AG04450 (cell line): ENCODE measurements at regions not wholly inside any gene's neighbourhood (a gene's known extent, or its start where the extent isn't known, plus 50 kb on each side); places are given as distances from the start of the nearest gene placed in this dataset.

Experiments
- CTCF ChIA-PET: fragments of 300-600, 350-600 bp; formaldehyde crosslinking; extraction: SDS; loops from one replicate; lab custom pipeline; 2022; ENCODE audit warnings: antibody characterized with exemption, inconsistent platforms; lab: Charles Lee
- POLR2A ChIA-PET: fragments of 350-600 bp; formaldehyde crosslinking; extraction: SDS; loops from one replicate; lab custom pipeline; 2021; ENCODE audit warnings: antibody characterized with exemption, inconsistent platforms; lab: Yijun Ruan, JAX
- DNase-seq: peaks from one replicate; pipeline ENCODE4 v3.0.0-alpha.2; 2011; ENCODE audit warnings: low read depth, low spot score
- H3K27ac ChIP-seq: one replicate; pipeline ENCODE4 v1.5.1; 2012; ENCODE audit warnings: low read depth, low read length, control low read depth
- H3K27me3 ChIP-seq: one replicate; pipeline ENCODE4 v1.6.0; 2012; ENCODE audit warnings: low read length; ENCODE audit not compliant: control insufficient read depth, insufficient read depth
- H3K4me3 ChIP-seq: 2 replicates; pipeline ENCODE4 v1.5.1; 2011; ENCODE audit warnings: mild to moderate bottlenecking, low read depth, low read length, control low read depth
- H3K9me3 ChIP-seq: 2 replicates; pipeline ENCODE4 v1.5.1; 2012; ENCODE audit warnings: low read length; ENCODE audit not compliant: control insufficient read depth, insufficient read depth
- CTCF ChIP-seq: IDR thresholded peaks from 2 replicates; pipeline ENCODE4 v1.5.1; 2011; ENCODE audit warnings: low read depth, low read length, control low read depth, inconsistent platforms

- Histone ChIP-seq H3K4me3 (no peak overlapping the region), H3K27ac (no peak overlapping the region), H3K27me3 (no peaks in the 10 kb centered on the region), H3K9me3 (peaks cover 11% of the 10 kb centered on the region)
- POLR2A ChIA-PET, result no interaction called here
- DNase-seq, result no peak
- CTCF ChIA-PET, result no interaction called here
- no peak for TF ChIP-seq CTCF
These were observed 1192.2 kb downstream of the PCDH17 start for GRCh38 chr13:58823701-58824100.

- Histone ChIP-seq H3K9me3 (peaks cover 7% of the 10 kb centered on the region), H3K4me3 (no peak overlapping the region), H3K27me3 (no peaks in the 10 kb centered on the region), H3K27ac (no peak overlapping the region)
- no peak for DNase-seq
- CTCF ChIA-PET, result interaction anchor here (0.6 kb wide), 1 partner anchor 9 kb away, joined by 5 read pairs; no protein-coding TSS in a partner anchor
- TF ChIP-seq CTCF, result no peak
- POLR2A ChIA-PET, result no interaction called here
These were observed 1196.4 kb downstream of the PCDH17 start for GRCh38 chr13:58827904-58828303.

GRCh38 chr13:58830841-58831240, 1199.3 kb downstream of the PCDH17 start:
- H3K9me3 ChIP-seq, result no peaks in the 10 kb centered on the region
- CTCF ChIA-PET, result no interaction called here
- POLR2A ChIA-PET, result no interaction called here
- DNase-seq, result no peak
- H3K27ac ChIP-seq, result no peak overlapping the region
- no peak for TF ChIP-seq CTCF
- H3K27me3 ChIP-seq, result no peaks in the 10 kb centered on the region
- no peak overlapping the region for H3K4me3 ChIP-seq

- H3K4me3 ChIP-seq, result no peak overlapping the region
- CTCF ChIA-PET, result no interaction called here
- no peaks in the 10 kb centered on the region for H3K27me3 ChIP-seq
- TF ChIP-seq CTCF, result no peak
- POLR2A ChIA-PET, result no interaction called here
- H3K27ac ChIP-seq, result no peak overlapping the region
- no peak for DNase-seq
- H3K9me3 ChIP-seq, result no peaks in the 10 kb centered on the region; the same call in 1 of the 2 replicates
These were observed 1207.1 kb downstream of the PCDH17 start for GRCh38 chr13:58838615-58839014.

GRCh38 chr13:58843071-58843470, 1211.5 kb downstream of the PCDH17 start:
- no peak for DNase-seq
- POLR2A ChIA-PET, result no interaction called here
- CTCF ChIA-PET, result no interaction called here
- Histone ChIP-seq H3K27me3 (no peaks in the 10 kb centered on the region), H3K9me3 (no peaks in the 10 kb centered on the region), H3K27ac (no peak overlapping the region), H3K4me3 (no peak overlapping the region)
- no peak for TF ChIP-seq CTCF
